Endothelial cell (in vitro differentiated cells): ENCODE measurements at regions not wholly inside any gene's neighbourhood (a gene's known extent, or its start where the extent isn't known, plus 50 kb on each side); places are given as distances from the start of the nearest gene placed in this dataset.
"Not testable (repeated sequence)": the region's sequence is repeated elsewhere in the genome, so short reads cannot be mapped to it uniquely, and the experiment has no call there.

ENCODE experiments used
- DNase-seq: peaks from one replicate; pipeline ENCODE4 v3.0.0; 2021; ENCODE audit warnings: low spot score
- H3K27ac Mint-ChIP-seq: one replicate; pipeline ENCODE4 v1.8.0; 2021; ENCODE audit warnings: mixed read lengths, inconsistent platforms; ENCODE audit not compliant: unreplicated experiment
- H3K27me3 Mint-ChIP-seq: one replicate; pipeline ENCODE4 v1.8.0; 2021; ENCODE audit warnings: mild to moderate bottlenecking, moderate library complexity, mixed read lengths, inconsistent platforms; ENCODE audit not compliant: unreplicated experiment
- H3K36me3 Mint-ChIP-seq: one replicate; pipeline ENCODE4 v1.8.0; 2021; ENCODE audit warnings: mild to moderate bottlenecking, low read depth, mixed read lengths, inconsistent platforms; ENCODE audit not compliant: unreplicated experiment
- H3K4me1 Mint-ChIP-seq: one replicate; pipeline ENCODE4 v1.8.0; 2021; ENCODE audit warnings: mild to moderate bottlenecking, mixed read lengths, inconsistent platforms; ENCODE audit not compliant: unreplicated experiment
- H3K4me3 Mint-ChIP-seq: one replicate; pipeline ENCODE4 v1.8.0; 2021; ENCODE audit warnings: mild to moderate bottlenecking, mixed read lengths, inconsistent platforms; ENCODE audit not compliant: unreplicated experiment
- H3K9me3 Mint-ChIP-seq: one replicate; pipeline ENCODE4 v1.8.0; 2021; ENCODE audit warnings: mixed read lengths, inconsistent platforms; ENCODE audit not compliant: unreplicated experiment
- CTCF ChIP-seq: fragments of 200-600 bp; sonication (generic); IDR thresholded peaks from one replicate; pipeline ENCODE4 v1.5.0; 2021; ENCODE audit warnings: antibody characterized with exemption; ENCODE audit not compliant: unreplicated experiment

GRCh38 chr2:183840061-183840584 lies 715.9 kb downstream of the NUP35 start:
- no peaks in the 10 kb centered on the region for H3K9me3 Mint-ChIP-seq
- no peak overlapping the region for H3K27ac Mint-ChIP-seq
- H3K4me3 Mint-ChIP-seq: no peak overlapping the region
- H3K4me1 Mint-ChIP-seq: no peaks in the 10 kb centered on the region
- no peak for DNase-seq
- peaks cover 4% of the 10 kb centered on the region for H3K27me3 Mint-ChIP-seq
- peaks cover 3% of the 10 kb centered on the region for H3K36me3 Mint-ChIP-seq
- TF ChIP-seq CTCF: no peak

GRCh38 chr2:183849826-183850225 lies 725.6 kb downstream of the NUP35 start:
- H3K27ac Mint-ChIP-seq, H3K4me1 Mint-ChIP-seq, H3K36me3 Mint-ChIP-seq, H3K27me3 Mint-ChIP-seq, DNase-seq, H3K4me3 Mint-ChIP-seq, H3K9me3 Mint-ChIP-seq: not testable (repeated sequence)

GRCh38 chr2:183859129-183859528 lies 734.9 kb downstream of the NUP35 start:
- Mint-ChIP-seq H3K36me3 (no peaks in the 10 kb centered on the region), H3K27ac (no peak overlapping the region), H3K4me3 (no peak overlapping the region), H3K27me3 (no peaks in the 10 kb centered on the region), H3K9me3 (no peaks in the 10 kb centered on the region), H3K4me1 (no peaks in the 10 kb centered on the region)
- DNase-seq: no peak
- TF ChIP-seq CTCF: no peak

- no peaks in the 10 kb centered on the region for H3K36me3 Mint-ChIP-seq
- no peak overlapping the region for H3K4me3 Mint-ChIP-seq
- no peak for DNase-seq
- no peaks in the 10 kb centered on the region for H3K27me3 Mint-ChIP-seq
- H3K4me1 Mint-ChIP-seq: no peaks in the 10 kb centered on the region
- no peak for TF ChIP-seq CTCF
- H3K27ac Mint-ChIP-seq: no peak overlapping the region
- H3K9me3 Mint-ChIP-seq: no peaks in the 10 kb centered on the region
These were observed 731.7 kb upstream of the ZNF804A start for GRCh38 chr2:183866666-183867065.

- Mint-ChIP-seq H3K27me3 (no peaks in the 10 kb centered on the region), H3K9me3 (no peaks in the 10 kb centered on the region), H3K27ac (no peak overlapping the region), H3K36me3 (no peaks in the 10 kb centered on the region), H3K4me1 (no peaks in the 10 kb centered on the region), H3K4me3 (no peak overlapping the region)
- TF ChIP-seq CTCF: no peak
- DNase-seq: no peak
These were observed 731.1 kb upstream of the ZNF804A start for GRCh38 chr2:183867206-183867605.
